Breast epithelium (tissue), 3 donors: ENCODE measurements at regions not wholly inside any gene's neighbourhood (a gene's known extent, or its start where the extent isn't known, plus 50 kb on each side); places are given as distances from the start of the nearest gene placed in this dataset.
"Not testable (repeated sequence)": the region's sequence is repeated elsewhere in the genome, so short reads cannot be mapped to it uniquely, and the experiment has no call there.

Experiments
- CTCF ChIP-seq, 3 donors: fragments of 450-650 bp; IDR thresholded peaks; one replicate each; pipeline ENCODE4 v1.5.1; 2016 to 2017; ENCODE audit warnings: antibody characterized with exemption in 3 of 3, mild to moderate bottlenecking in 3 of 3, moderate library complexity in 3 of 3
- POLR2A ChIP-seq: fragments of 450-650 bp; IDR thresholded peaks from one replicate; pipeline ENCODE4 v1.6.1; 2016; ENCODE audit warnings: antibody characterized with exemption, mild to moderate bottlenecking, moderate library complexity
- POLR2AphosphoS5 ChIP-seq, 3 donors: sonication (generic); formaldehyde crosslinking; IDR thresholded peaks; one replicate each; pipeline ENCODE4 v1.6.1; 2017; ENCODE audit warnings: antibody characterized with exemption in 3 of 3

GRCh38 chr2:225229346-225229745 lies 170.2 kb upstream of the NYAP2 start:
- not testable (repeated sequence) for TF ChIP-seq CTCF (IDR thresholded peaks at IDR 0.05); POLR2A; POLR2AphosphoS5 (IDR thresholded peaks at IDR 0.05)
